NCI-H510A (cell line): ENCODE measurements at regions not wholly inside any gene's neighbourhood (a gene's known extent, or its start where the extent isn't known, plus 50 kb on each side); places are given as distances from the start of the nearest gene placed in this dataset.
"Not testable (repeated sequence)": the region's sequence is repeated elsewhere in the genome, so short reads cannot be mapped to it uniquely, and the experiment has no call there.

Experiments used
- DNase-seq: peaks from one replicate; lab custom pipeline; 2025; lab: John Stamatoyannopoulos, UW

DNA sequence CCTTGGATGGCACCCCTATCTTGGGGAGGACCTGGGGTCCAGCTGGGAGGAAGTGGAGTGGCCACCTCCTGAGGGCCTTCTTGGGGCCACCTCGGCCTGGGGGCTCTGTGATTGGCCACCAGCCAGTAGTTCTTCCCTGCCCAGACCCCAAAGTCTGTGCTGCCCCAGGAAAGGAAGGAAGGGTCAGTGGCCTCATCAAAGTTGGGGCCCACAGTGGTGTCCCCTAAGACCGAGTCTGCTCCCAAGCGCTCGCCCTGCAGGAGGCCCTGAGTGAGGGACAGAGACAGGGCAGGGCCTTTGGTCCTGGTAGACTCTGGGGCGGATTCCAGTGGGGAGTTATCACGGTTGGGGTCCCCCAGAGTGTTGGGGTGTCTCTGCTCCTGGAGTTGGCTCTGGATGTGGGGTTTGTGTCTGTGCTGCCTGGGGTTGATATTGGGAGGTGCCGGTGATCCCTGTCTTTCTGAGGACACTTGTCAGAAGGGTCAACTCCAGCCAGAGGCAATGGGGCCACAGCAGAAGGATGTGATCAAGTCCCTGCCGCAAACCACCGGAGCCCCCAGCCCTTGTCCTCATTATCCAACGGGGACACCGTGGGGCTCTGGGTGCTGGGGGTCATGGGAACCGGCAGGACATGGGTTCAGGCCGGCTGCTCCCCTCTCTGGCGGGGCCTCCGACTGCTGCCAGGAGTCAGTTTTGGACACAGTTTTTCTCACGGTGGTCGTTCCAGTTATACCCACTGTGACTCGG lies 364.3 kb downstream of the TMEM121 start:
- no peak for DNase-seq

DNA sequence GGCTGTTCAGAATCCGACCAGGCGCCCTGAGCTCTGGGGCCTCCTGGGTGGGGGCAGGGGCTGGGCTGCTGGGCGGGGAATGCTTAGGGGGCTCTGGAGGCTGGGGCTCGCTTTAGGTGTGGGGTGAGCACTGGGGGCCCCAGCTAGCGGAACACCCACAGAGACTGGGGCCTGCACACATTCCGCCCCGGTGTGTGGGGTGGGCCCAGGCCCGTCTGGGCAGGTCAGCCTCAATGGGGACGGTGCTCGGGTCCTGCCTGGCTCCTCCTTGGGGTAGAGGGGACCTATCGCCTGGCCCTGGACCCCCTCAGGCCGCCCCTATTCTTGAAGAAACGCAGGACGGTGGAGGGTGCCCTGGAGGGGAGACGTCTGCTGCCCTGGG lies 364.8 kb downstream of the TMEM121 start:
- no peak for DNase-seq

DNA sequence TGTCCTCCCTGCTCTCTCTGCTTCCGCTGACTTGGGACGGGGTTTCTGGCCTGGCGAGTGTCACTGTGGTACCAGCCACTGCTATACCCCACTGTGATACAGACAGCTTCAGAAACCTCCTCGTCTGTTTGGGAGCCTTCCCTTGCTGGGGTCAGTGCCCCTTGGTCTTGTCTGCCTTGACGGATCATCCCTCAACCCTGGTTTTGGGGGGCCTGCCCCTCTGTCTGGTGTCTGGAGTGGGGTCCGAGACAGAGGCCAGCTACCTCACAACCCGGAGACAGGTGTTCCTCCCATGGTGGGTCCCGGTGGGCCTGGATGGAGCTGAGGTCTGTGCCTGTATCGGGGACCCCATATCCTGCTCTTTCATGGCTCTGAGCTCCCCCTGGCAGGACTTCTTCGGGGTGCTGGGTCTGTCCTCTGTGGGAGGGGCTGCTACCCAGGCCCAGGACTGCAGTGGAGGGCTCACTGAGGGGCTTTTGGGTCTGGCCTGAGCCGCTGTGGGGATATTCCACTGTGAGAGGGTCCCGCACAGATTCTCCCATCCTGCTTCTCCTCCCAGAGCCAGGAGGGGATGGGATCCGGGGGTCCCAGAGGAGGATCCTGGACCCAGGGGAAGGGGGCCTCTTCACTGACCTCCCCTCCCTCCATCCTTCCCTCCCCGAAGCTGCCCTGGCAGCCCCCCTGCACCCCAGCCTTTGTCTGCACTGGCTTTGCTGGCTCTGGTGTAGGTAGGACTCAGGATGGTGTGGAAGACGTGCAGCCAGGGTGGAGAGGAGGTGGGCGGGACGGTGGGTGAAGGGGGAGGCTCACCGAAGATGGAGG lies 365.5 kb downstream of the TMEM121 start:
- DNase-seq, result no peak

DNA sequence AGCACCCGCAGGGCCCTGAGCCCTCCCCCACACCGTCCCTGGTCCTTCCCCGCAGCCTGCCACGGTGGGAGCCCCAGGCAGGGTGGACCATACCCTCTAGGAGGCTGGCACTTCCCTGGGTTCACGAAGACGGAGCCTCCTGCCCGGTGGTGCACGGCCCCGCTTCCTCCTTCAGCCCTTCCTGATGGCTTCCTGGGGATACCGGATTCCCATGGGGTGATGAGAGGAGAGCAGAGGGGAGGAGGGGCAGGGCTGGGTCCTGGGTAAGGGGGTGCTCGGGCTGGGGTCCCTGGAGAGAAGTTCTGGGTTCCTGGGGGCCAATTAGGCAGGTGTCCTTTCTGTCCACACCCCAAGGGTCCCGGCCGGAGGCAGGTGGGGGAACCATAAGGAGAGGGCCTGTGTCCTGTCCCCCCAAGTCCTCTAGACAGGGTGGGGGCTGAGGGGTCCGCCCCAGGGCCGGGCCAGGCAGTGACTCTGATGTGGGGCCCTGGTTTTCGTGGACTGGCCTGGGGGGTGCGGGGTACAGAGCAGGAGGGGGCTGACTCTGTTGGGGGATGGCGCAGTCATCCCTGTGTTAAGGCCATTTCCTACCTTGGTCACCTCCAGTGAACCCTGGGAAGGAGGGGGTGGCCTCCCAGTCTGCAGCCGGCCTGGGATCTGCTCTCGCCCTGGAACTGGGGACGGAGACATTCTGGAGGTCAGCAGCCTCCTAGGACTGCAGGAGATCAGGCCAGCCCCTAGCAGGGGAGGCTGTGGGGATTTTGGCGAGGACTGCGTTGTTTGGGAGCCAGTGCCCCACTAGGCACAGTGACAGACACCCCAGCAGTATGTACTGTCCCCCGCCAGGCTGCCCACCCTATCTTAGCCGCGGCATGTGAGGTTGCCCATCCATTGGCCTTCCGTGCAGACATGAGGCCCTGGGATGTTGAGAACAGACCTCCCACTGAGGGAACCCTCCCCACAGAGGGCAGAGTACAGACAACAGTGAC lies 366.4 kb downstream of the TMEM121 start:
- not testable (repeated sequence) for DNase-seq

DNA sequence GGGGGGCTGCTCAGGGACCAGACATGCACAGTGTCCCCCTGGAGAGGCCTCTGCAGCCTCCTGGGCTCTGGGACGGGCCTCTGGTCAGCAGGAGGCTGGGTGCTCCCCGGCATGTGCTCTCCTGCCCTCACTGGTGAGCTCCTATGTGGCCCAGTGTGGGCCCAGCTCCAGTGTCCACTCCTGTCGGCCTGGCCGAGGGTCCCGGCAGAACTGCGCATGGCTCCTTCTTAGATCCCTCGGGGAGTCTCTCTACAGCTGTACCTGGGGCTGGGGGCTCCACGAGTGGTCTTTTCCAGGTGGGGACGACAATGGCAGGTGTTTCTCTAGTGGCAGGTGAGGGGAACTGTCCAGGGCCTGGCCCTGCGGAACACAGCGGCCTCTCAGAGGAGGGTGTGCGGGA lies 367.3 kb downstream of the TMEM121 start:
- DNase-seq, result not testable (repeated sequence)

DNA sequence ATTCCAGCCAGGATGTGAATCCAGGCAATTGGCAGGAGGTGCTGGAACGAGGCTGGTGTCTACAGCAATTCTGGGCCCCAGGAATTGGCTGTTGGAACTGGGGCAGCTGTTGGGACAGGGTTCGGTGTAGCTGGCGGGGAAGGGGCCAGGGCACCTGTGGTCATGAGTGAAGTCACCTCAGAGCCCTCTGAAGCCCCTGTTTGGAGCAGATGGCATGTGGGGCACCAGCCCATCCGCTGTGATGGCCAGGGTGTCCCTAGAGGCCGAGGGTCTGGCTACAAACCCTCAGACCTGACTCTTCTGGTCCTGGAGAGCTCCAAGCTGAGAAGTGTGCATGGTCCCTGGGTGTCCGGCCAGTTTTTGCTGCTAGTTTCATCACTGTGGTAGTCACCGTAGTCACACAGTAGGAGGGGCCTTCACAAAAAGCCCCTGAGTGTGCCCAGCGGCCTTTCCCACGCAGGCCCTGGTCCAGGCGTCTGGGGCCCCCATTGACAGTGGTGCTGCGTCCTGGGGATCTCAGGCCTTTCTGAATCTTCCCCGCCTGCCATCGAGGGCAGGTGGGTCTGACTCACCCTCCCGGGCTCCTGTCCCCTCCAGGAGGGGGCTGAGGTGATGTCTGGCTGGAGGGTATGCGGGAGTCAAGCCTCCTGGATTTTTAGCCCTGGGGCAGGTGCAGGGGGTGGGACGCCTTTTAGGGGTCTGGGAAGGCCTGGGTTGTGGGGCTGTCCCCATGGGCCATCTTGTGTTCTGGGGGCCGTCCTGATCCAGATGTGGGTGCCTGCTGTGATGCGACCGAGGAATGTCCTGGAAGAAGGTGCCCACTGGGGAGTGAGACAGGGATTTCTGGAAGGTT lies 368.0 kb downstream of the TMEM121 start:
- no peak for DNase-seq

DNA sequence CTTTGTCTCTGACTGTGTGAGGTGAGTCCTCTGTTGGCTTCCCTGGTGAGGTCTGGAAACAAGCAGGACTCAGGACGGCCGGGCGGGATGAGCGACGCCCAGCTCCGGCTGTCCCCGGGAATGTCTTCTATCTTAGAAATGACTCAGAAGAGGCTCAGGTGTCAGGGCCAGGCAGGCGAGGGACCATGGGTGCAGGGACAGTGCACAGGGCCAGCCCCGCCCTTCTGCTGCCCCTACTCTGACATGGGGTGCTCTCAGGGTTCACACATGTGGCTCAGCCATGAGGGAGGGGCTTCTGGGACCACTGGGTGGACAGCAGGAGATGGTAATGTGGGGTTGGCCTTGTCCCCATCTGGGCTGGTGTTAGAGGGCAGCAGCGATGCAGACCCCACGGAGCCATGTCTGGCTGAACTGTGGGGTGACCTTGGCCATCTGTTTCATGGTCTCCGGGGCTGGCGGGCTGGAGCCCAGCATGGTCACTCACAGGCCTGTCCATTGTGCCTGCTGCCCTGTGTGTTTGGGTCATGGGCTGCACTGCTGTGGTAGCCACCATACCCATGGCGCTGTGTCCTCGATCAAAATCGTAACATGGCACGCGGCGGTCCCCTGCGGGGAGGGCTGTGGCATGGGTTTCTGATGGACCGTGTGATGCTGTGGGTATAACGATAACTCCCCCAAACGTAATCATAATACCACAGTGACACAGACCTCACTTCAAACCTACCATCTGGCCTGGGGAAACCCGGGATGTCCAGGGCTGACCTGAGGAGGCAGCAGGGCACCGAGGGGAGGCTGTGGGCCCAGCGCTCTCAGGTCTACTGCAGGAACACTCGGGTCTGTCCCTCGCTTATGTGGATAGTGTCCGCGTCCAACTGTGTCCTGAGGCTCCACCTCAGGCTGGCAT lies 368.8 kb downstream of the TMEM121 start:
- DNase-seq, result no peak

DNA sequence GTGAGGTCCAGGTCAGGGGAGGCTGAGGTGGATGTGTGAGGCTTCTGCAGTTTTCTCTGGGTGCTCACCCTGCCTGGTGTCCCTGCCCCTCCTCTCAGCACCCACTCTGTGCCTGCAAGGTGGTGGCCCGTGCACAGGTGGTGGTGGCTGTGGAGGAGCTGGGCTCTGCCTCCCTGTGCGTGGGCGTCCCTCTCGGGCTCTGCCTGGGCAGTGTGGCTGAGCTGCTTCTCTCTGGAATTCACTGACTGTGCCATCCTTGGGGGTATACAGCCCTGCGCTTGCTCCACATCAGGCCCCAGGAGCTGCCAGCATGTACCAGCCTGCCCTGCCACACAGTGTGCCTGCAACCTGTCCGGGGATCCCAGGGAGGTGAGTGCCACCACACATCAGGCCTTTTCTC lies 369.8 kb downstream of the TMEM121 start:
- not testable (repeated sequence) for DNase-seq

DNA sequence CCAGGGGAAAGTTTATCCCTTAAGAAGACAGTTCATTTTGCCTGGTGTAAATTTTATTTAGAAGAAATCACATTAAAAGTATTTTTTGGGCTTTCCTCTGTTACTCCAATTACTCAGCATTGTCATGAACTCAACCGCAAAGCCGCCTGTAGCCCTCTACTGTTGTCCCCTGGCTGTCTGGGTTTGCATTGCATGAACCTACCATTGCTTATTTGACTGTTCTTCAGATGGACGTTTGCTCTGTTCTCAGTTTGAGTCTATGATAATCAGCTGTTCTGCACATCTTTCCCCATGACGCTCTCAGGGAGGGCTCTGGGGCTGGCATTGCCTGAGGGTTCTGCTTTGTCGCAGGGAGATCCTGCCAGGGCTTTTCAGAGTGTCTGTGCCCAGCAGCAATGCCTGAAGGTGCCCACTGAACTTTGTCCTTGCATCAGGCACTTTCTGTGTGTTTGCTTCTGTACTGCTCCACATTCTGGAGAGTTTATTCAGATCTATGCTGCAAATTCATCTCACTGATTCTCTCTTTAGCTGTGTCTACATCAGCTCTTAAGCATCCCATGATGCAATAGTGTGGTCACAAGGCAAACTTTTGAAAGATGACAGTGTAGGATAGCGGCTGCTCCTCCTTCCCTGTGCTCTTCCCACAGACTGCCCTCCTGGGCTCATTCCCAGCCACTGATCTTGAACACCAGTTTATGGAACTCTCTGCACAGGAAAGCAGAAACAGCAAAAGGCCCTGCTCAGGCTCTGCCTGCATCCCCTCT lies 370.8 kb downstream of the TMEM121 start:
- not testable (repeated sequence) for DNase-seq

DNA sequence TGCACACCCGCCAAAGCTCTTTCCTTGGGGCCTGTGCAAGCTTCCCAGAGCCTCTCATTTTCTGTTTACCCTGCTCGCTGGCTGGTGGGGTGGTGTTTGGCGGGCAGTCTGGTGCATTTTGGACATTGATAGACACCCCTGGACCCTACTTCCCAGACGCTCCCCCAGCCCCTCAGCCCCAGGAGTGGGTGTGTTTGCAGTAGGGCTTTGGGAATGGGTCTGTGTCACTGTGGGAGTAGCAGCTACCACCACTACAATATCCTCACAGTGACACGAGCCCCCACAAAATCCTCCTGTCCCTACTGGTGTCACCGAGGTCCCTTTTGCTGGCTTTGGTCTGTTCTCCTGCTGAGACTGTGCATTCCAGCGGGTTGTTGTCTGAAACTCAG lies 371.3 kb downstream of the TMEM121 start:
- no peak for DNase-seq

DNA sequence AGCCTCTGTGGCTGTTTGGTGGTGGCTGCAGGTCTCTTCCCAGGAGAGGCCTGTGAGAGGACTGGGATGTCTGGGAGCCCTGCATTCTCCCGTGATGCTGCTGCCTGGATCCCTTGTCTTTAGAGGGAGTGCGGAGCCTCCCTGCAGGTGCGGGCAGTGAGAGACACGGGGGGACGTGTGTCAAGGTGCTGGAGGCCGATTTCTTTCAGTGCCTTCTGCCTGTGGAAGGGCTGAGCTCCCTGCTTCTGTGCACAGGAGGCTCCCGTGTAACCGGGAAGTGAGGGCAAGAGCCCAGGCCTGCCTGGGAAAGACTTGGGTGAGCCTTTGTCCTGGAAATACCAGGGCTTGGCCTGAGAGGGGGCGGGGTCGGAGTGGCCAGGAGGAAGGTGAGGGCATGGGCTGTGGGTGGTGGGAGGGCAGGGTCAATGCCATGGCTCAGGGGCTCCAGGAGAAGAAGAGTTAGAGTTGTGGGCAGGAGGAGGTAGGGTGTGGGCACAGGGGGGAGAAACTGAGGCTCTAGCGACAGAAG lies 372.2 kb downstream of the TMEM121 start:
- no peak for DNase-seq

DNA sequence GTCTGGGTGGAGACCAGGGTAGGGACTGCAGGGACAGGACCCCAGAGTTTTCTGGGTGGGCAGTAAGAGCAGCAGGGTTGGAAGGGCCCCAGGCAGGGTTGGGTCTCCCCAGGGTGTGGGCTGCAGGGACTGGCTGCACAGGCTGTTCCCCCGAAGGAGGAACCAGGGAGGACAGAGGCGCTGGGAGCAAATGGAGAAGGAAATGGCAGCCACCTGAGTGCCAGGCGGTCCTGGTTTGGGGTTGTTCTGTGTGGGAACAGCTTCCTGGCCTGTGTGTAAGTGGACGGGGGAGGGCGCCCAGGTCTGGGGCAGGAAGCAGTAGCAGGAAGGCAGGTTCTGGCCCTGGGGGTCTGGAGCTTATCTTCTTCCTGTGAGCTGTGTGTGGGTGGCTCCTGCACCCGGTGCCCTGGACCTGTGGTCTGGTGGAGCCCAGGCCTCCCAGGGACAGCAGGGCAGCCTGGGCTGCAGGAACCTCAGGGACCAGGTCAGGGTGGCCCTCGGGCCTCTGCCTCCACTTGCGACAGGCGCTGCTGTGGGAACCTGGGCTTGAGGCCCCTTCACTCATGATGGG lies 372.8 kb downstream of the TMEM121 start:
- no peak for DNase-seq

DNA sequence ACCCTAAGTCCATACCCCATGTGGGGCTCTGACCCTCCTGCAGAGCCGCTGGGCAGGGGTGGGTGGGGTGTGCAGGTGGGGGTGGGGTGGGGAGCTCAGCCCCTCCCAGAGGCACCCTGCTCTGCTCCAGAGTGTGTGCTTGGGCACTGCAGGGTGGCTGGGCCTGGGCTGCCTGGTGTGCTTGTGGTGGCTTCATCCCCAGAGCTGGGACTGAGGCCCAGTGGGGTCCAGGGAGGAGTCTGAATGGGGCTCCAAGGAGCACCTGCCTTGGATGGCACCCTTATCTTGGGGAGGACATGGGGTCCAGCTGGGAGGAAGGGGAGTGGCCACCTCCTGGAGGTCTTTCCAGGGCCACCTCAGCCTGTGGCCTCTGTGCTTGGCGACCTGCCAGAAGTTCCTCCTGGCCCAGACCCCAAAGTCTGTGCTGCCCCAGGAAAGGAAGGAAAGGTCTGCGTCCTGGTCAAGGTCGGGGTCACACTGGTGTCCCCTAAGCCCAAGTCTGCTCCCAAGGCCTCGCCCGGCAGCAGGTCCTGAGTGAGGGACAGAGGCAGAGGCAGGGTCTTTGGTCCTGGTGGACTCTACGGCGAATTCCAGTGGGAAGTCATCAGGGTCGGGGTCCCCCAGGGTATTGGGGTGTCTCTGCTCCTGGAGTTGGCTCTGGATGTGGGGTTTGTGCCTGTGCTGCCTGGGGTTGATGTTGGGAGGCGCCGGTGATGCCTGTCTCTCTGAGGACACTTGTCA lies 373.4 kb downstream of the TMEM121 start:
- DNase-seq, result no peak

DNA sequence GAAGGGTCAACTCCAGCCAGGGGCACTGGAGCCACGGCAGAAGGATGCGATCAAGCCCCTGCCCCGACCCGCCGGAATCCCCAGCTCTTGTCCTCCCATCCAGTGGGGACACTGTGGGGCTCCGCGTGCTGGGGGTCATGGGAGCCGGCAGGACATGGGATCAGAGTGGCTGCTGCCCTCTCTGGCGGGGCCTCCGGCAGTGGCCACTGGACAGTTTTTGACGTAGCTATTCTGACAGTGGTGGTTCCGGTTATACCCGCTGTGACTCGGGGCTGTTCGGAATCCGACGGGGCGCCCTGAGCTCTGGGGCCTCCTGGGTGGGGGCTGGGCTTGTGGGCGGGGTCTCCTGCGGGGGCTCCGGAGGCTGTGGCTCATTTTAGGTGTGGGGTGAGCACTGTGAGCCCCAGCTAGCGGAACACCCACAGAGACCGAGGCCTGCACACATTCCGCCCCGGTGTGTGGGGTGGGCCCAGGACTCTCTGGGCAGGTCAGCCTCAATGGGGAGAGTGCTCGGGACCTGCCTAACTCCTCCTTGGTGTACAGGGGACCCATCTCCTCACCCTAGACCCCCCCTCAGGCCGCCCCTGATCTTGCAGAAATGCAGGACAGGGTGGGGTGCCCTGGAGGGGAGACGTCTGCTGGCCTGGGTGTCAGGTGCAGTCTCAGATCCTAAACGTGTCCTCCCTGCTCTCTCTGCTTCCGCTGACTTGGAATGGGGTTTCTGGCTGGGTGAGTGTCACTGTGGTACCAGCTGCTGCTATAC lies 374.2 kb downstream of the TMEM121 start:
- no peak for DNase-seq

DNA sequence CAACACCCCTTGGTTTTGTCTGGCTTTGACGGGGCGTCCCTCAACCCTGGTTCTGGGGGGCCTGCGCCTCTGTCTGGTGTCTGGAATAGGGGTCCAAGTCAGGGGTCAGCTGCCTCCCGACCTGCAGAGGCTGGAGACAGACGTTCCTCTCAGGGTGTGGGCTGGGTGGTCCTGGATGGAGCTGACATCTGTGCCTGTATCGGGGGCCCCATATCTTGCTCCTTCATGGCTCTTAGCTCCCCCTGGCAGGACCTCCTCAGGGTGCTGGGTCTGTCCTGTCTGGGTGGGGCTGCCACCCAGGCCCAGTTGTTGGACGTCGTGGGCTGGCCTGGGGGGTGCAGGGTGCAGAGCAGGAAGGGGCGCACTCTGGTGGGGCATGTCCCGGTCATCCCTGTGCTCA lies 374.8 kb downstream of the TMEM121 start:
- no peak for DNase-seq

DNA sequence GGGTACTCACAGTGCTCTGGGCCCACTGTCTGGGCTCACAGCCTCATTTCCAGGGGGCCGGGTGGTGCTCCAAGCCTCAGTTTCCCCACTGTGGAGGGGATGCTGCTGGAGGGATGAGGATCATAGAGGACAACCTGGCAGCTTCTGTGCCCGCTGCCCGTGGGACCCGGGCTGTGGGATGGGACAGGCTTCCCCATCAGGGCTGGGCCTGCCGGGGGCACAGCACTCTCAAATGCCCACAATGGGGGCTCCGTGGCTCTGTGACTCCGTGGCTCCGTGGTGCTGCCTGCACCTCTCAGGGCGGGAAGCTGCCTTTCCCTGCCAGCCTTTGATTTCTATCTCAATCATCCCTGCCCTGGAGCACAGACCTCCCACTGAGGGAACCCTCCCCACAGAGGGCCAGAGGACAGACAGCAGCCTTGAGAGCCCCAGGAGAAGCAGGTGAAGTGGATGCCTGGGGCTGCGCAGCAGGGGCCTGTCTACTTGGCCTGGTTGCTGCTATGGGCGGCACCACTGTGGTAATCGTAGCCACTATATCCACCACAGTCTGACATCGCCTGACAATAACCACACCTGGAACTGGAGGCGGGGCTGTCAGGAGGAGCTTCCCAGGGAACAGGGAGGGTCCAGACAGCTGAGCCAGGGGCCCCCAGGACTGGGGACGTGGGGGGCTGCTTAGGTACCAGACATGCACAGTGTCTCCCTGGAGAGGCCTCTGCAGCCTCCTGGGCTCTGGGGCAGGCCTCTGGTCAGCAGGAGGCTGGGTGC lies 375.9 kb downstream of the TMEM121 start:
- DNase-seq, result no peak

DNA sequence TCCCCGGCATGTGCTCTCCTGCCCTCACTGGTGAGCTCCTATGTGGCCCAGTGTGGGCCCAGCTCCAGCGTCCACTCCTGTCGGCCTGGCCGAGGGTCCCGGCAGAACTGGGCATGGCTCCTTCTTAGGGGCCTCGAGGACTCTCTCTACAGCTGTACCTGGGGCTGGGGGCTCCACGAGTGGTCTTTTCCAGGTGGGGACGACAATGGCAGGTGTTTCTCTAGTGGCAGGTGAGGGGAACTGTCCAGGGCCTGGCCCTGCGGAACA lies 376.4 kb downstream of the TMEM121 start:
- not testable (repeated sequence) for DNase-seq
